Activated CD4-positive, alpha-beta T cell treated with anti-CD3 and anti-CD28 coated beads, Interleukin-2, amount 50 U/mL, for 4 hours (primary cell): ENCODE measurements at regions not wholly inside any gene's neighbourhood (a gene's known extent, or its start where the extent isn't known, plus 50 kb on each side); places are given as distances from the start of the nearest gene placed in this dataset.

Source experiments
- DNase-seq, 2 experiments: peaks; one replicate each; pipeline ENCODE4 v3.0.0-alpha.2; 2020

DNA sequence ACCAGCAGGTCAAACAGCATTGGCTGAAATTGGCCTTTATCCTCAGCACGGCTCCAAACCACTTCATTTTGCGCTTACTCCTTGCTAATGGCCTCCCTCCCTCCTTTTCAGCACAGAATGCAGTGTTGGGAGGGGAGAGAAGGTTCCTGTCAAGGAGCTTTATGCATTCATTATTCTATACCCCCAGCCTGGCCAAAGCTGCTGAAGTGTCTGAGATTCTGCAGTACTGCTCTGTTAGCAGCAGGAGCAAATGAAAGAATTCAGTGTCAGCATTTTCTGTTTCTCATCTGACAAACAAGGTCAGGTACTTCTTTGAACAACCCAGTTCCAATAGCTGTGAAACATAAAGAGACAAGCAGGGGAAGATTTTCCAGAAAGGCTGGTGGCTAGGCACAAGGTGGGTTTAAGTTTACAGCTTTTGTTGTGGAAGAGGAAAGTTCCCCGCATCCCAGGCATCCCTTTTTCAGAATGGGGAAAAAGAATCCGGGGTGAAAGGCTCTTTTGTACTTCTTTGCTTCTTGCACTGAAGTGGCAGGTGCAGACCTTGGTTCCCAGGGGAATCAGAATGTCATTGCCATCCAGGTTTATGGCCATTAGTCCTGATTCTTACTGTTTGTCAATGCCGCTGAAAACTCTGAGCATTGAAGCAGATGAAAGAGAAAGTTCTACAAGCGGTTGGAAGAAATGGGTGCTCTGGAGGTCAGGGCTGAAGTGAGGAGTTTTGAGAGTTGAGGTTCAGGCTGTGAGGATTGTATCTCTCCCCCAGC is 109.3 kb upstream of the APC start:
- no peak for DNase-seq

DNA sequence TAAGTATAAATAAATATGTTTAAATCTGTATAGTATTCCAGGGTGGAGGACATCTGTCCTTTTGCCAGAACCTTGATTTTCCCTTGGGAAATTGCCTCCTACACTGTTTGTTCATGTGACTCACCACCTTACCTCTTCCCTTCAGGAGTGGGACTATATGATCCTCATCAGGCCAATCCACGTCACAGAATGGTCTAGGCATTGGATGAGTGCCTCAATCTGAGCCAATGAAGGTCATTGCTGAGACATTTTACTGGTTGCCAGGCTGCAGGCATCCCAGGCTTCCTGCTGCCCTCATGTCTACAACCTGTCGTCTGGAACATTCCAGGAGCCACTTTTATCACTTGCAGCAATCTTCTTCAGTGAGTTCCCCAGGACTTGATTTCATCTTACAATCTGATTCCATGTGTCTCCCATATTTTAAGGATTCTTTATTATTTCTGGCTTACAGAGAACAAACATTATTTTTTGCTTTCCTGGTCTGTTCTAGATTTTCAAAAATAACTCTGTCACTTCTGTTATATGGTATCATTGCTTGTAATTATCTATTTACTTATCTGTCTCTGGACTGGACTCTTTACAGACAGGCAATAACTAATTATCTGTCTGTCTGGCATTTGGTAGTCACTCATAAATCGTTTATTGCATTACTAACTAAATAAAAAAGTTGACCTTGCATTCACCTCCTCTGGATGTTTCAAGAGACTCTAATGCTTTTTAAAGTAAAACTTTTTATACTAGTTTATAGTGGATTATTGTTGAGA is 107.3 kb upstream of the APC start:
- no peak for DNase-seq

DNA sequence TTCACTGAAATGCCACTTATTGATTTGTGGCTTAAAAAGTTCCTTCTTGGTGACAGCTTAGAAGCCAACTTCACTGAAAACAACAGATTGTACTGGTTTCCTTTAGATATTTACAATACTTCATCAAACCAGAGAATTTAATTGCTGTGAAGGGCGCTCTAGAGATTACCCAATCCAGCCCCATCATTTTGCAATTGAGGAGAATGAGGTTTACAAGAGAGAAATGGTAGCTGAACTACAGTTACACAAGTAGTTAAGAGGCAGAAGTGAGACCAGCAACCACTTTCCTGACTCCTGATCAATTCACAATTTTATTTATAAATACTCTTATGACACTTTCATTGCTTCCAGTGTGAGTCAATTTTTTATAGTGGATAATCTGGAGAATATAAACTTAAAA is 103.5 kb upstream of the APC start:
- DNase-seq: no peak

DNA sequence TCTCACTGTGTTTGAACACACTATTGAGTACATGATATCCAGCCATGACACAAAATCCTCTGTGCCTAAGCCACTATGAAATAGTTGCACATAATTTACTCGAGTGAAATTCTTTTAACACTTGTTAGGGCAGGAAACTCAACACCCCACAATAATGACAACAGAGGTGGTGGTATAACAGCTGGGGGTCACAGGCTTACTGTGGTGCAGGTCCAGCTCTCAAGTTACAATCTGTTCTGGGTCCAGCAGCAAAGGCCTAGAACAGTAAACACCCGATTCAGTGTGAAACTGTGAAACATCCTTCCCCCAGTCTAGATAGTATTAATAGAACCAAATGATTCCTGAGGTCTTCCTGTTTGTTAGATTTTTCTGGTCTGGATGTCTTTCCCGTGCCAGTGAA is 102.9 kb upstream of the APC start:
- DNase-seq: no peak

DNA sequence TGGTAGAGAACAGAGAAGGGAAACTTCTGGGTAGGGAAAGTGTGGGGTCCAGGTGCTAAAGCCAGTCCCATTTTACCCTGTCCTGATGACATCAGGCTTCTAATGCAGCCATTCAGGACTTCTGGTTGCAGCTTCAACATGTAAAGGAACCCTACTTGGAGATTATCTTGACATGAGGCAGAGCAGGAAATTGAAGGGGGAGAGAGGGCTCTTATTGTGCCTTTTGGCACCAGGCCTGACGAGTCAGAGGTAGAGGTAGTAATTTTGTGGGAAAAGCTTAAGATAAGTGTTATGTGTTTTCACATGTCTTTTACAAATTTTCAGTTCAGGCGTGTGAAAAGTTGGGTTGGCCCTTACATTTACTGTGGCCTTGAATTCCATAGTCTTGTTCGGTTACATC is 102.4 kb upstream of the APC start:
- DNase-seq: no peak

DNA sequence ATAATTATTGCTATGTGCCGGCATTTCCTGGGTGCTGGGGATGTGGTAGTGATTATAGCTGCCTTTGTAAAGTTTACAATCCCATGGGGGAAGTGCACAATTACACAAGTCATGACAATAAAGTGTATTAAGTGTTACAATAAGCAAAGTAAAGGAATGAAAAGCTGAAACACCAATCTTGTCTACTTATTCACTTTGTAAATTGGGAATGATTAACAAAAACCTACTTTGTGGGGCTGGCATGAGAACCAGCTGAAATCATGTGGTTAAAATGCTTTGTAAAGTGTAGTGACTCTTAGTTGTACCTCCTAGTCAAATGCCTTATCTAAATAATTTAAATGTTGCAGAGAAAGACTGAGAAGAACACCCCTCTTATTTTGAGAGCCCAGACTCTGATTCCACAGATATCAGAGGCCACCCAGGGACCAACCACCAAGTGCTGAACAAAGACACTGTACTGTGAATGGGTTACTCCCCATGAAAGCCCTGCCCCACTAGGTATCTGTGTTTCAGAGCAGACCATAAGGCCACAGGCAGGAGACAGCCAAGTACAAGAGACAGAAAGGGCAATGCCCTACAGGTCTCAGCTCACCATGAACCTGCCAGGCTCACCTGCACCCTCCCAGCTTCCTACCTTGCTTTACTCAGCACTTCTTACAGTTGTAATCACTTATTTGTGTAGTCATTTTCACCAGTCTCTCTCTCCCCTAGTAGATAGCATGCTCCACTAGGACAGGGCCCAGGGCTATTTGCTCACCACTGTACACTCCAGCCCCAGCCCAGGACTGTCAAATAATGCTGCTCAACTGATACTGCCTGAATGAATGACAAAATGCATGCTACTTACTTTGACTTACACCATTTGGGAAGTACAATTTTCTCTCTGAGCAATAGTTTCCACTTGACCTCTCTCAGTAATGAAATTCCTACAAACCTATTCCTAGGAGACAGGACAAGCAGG is 101.6 kb upstream of the APC start:
- no peak for DNase-seq

DNA sequence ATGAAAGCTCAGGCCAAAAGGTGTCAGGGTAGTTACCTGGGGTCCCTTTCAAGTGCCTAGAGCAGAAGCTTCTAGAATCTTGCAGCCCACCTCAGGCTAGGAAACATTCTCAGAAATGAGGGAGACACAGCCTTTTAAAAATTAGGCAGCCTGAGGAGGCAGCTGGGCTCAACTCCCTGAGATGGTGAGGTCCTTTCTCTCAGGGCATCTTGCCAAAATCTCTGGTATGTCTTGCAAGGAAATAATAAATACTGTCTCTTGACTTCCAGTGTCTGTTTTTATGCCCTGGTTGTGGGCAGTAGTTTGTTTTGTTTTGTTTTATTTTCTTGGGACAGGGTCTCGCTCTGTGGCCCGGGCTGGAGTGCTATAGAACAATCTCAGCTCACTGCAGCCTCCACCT is 100.9 kb upstream of the APC start:
- DNase-seq: no peak

DNA sequence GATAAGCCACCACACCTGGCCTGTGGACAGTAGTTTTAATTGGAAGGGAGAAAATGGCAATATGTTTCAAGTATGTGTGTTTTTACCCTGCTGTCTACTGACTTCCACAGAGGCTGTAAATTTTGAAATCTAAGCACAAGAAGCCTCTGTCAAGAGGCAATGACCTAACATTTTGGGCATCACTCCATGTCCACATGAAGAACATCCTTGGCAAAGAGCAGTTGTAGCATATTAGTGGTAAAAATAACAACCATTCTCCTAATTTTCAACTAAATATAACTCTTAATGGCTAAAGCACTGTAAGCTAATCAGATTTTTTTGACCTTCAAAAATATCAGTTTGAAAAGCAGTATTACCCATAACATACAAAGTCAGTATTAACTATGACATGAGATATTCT is 100.3 kb upstream of the APC start:
- DNase-seq: no peak

DNA sequence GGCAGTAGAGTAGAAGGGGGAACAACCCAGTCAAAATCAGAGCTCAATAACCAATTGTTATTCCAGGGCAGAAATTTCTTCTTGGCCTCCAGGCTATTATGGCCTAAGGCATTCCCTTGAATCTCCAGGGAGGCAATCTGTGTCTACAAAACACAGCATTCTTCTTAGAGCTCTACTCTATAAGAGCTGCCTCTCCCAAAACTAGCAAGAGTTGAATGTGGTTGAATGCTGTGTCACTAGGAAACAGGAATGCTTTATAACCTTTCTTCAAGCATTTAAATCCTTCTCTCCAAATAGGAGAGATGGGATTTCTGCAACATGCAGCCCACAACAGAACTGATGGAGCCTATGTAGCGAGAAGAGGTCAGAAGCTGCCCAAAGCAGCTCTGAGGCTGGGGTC is 97.1 kb upstream of the APC start:
- no peak for DNase-seq

DNA sequence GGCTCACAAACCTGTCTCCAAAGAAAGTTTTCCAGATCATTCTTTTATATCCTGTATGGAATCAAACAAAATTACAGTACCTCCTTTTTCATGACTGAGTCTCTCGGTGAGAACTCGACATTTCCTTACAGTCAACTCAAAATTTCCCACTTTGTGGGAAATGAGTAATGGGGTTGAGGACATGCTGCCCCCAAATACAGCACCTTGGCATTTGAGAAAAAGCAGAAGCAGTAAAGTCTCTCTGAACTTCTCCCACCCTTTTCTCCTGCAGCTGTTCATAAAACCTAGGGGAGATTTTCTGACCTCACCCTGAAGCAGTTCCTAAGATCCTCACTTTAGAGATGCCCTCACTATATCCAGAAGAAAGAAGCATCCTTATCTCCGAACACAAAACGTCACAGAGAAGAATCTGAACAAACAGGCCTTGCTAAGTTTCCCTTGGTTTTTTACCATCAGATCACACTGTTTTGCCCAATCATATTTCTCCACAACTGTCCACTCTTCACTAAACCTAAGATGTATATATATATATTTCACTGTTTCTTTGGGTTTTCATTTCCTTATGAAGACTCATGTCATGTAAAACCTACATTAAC is 96.1 kb upstream of the APC start:
- no peak for DNase-seq

DNA sequence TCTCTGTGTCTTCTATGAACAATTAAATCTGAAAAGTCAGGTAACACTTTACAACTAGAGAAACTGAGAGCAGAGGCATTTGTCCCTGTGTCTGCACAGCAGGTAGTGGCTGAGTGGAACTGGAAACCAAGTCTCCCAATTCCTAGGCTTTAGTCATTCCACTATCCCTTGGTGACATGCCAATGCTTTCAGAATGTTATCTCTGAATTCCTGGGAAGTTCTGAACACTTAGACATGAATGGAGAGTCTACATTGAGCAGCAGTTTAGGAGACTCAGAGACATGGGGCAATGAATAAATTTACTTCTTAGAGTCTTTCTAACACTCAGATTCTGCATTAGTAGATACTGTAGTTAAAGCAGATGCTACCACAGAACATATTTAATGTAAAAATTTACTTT is 94.8 kb upstream of the APC start:
- DNase-seq: no peak

DNA sequence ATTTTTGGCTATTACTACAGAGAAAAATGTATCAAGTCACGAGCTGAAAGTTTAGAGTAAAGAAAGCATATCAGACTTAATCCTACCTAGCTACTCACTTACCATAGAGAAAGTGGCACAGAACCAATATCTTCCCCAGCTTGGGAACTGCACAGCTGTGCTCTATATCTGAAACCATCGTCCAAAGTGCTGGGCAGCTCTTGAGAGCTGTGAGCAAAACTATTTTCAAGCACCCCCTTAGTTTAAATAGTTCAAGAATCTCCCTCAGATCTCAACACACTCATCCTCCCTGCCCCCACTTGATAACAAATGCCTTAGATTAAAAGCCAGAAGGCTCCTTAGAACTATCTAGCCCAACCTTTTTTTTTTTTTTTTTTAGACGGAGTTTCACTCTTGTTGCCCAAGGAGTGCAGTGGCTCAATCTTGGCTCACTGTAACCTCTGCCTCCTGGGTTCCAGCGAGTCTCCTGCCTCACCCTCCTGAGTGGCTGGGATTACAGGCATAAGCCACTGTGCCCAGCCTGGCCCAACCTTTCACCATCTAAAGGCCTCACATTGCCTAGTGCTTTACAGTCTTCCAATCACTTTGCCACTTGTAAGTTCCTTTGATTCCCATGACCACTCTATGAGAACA is 94.2 kb upstream of the APC start:
- no peak for DNase-seq

DNA sequence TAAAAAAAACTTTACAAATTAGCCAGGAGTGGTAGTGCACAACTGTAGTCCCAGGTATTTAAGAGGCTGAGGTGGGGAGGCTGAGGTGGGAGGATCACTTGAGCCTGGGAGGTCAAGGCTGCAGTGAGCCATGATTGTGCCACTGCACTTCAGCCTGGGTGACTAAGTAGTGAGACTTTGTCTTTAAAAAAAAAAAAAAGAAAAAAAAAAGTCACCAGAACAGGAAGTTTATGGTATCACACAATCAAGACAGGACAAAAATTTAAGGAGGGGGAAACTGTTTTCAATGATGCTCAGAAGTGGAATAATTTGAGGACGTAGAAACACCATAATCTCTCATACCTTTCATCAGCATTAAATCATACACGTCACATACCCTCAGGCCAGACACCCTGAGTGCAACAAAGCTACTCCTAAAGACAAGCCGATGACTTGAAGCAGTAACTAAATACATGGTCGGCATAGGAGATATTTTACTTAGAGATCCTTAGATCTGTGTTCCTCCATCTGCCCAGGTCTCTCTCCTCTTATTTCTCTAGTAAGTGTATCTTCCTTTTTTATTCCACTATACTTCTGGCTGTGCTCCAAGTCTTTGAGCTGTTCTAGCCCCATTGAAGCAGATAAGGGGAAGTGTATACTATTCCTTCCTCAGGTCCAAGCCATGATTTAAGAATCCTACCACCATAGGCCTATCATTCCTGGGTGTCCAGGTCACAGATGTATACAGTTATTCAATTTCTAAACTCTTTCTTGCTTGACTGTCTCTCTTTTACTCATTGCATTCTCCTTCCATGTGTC is 91.3 kb upstream of the APC start:
- no peak for DNase-seq

DNA sequence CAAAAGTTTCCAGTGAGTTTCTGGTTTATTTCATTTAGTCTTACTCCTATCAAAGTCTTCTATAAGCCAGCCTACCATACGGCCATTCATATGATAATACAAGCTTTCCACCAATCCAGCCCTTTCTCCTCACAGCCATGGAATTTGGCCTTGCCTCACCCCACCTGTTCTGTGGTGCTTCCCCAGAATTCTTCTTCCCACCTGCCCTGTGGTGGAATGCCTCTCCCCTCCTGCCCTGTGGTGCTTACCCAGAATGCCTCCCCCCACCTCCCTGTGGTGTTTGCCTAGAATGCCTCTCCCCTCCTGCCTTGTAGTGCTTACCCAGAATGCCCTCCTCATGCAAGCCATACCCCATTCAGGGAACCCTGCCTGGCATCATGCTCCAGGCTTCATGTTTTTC is 90.3 kb upstream of the APC start:
- no peak for DNase-seq

DNA sequence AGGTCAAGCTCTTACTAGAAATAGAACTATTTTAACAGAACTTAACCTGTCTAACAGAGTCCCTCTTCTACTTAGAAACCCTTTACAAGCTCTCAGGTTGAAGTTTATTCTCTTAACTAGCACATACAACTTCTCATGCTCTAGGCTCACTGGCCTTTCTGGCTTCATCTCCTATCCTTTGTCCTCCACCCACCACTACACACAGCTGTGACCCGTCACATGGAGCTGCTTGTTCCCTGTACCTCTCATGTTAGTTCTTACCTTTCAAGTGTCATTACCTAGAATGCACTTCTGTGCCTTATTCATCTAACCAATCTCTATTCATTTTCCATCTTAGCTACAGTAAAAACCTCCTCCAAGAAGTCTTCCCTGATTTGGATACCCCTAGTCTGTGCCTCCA is 89.4 kb upstream of the APC start:
- no peak for DNase-seq

DNA sequence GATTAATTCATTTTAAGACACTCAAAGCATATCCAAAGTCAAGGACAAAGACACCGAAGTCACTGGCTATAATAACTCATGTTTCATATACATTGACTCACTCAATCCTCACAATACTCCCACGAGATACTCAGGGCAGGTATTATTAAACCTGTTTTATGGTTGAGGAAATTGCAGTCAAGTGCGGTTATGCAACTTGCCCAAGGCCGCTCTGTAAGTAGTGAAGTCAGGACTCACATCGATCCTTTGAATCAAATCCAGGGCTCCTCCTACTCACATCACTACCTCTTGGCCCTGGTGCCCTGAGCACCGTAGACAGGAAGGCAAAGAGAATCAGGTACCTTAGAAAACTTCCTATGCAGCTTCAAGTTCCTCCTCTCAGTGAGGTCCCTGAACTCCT is 87.8 kb upstream of the APC start:
- no peak for DNase-seq

DNA sequence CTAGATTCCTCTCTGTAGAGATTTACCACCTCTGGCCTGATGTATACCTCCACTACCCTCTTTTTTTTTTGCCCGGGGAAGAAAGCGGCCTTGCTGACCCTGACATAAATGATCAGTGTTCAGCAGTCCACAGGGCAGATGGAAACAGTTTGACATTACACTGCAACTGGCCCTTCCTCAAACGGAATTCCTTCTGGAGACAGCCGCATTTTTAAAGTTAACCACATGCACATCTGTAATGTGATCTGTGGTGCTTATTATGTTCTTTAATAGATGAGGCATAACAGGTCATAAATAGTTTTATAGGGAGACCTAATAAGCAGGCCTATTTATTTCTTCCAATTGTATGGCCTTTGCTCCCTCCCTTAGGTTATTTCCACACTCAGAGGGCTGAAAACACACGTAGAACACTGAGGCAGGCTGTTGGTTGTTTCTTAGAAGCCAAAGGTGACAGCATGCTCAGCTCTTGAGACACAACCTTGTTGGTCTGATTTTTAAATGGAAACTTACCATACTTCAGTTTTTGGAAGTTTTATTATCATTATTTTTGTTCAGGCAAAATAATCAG is 84.0 kb upstream of the APC start:
- DNase-seq: no peak

DNA sequence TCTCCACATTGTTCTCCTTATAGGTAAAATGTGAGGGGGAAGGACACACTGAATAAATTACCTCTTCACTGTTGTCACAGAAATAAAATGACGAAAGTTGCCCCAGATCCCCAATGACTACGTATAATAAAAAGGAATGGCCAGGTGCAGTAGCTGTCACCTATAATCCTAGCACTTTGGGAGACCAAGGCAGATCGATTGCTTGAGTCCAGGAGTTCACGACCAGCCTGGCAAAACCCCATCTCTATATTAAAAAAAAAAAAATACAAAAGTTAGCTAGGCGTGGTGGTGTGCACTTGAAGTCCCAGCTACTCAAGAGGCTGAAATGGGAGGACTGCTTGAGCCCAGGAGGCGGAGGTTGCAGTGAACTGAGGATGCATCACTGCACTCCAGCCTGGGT is 82.2 kb upstream of the APC start:
- no peak for DNase-seq

DNA sequence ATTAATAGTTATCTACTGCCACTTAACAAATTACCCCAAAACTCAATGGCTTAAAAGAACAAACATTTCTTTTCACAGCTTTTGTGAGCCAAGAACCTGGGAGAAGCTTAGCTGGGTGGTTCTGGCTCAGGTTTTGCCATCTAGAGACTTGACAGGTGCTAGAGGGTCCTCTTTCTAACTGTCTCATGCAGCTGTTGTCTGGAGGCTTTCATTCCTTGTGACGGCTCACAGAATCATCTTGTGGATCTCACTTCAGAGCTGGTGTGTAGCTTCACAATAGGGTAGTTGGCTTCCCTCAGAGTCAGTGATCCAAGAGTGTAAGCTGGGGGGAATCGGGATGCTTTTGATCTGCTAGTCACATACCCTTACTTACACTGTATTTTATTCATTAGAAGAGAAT is 81.2 kb upstream of the APC start:
- no peak for DNase-seq

DNA sequence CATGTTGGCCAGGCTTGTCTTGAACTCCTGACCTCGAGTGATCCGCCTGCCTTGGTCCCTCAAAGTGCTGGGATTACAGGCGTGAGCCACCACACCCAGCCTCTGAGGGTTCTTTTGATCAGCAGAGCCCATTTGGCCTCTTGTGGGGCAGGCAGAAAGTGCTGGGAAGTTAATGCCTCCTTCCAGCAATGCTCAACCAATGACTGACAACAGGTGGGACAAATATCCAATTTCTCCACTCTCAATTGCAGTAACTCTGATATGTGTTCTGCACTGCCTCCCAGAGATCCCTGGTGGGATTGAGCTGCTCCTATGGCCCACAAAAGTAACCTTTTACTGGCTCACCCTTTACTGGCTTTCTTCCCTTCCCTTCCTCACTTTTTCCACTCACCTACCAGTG is 79.9 kb upstream of the APC start:
- DNase-seq: no peak

DNA sequence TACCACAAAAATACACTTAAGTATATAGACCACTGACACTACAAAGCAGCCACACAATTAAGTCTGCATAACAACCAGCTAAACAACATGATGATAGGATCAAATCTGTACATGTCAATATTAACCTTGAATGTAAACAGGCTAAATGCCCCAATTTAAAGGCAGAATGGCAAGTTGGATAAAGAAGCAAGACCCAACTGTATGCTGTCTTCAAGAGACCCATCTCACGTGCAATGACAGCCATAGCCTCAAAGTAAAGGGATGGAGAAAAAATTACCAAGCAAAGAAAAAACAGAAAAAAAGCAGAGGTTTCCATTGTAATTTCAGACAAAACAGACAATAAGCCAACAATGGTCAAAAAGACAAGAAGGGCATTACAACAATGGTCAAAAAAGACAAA is 77.3 kb upstream of the APC start:
- no peak for DNase-seq

DNA sequence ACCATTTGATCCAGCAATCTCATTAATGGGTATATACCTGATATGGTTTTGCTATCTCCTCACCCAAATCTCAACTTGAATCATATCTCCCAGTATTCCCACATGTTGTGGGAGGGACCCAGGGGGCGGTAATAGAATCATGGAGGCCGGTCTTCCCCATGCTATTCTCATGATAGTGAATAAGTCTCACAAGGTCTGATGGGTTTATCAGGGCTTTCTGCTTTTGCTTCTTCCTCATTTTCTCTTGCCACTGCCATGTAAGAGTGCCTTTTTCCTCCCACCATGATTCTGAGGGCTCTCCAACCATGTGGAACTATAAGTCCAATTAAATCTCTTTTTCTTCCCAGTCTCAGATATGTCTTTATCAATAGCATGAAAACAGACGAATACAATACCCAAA is 74.5 kb upstream of the APC start:
- no peak for DNase-seq
